ENCODE measurements at regions not wholly inside any gene's neighbourhood (a gene's known extent, or its start where the extent isn't known, plus 50 kb on each side); places are given as distances from the start of the nearest gene placed in this dataset.

DNA sequence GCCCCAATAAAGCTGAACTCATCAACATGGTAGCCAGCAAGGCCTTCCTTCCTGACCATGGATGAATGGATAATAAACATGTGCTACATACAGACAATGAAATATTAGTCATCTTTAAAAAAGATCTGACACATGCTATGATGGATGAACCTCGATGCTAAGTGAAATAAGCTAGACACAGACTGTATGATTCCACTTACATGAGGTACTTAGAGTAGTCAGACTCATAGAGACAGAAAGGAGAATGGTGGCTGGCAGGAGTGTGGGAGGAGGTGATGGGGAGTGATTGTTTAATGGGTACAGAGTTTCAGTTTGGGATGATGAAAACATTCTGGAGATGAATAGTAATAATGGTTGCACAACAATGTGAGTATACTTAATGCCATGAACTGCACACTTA is 114.1 kb upstream of the SORCS3 start:
- TF ChIP-seq, protein P1, sequence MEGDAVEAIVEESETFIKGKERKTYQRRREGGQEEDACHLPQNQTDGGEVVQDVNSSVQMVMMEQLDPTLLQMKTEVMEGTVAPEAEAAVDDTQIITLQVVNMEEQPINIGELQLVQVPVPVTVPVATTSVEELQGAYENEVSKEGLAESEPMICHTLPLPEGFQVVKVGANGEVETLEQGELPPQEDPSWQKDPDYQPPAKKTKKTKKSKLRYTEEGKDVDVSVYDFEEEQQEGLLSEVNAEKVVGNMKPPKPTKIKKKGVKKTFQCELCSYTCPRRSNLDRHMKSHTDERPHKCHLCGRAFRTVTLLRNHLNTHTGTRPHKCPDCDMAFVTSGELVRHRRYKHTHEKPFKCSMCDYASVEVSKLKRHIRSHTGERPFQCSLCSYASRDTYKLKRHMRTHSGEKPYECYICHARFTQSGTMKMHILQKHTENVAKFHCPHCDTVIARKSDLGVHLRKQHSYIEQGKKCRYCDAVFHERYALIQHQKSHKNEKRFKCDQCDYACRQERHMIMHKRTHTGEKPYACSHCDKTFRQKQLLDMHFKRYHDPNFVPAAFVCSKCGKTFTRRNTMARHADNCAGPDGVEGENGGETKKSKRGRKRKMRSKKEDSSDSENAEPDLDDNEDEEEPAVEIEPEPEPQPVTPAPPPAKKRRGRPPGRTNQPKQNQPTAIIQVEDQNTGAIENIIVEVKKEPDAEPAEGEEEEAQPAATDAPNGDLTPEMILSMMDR (conservative IDR thresholded peaks at IDR 0.05; ENCODE audit: low read length): no peak
- no peak for TF ChIP-seq EZH2phosphoT487 (IDR thresholded peaks at IDR 0.05; ENCODE audit: borderline replicate concordance)

Data from Loucy (cell line).